ENCODE measurements at regions not wholly inside any gene's neighbourhood (a gene's known extent, or its start where the extent isn't known, plus 50 kb on each side); places are given as distances from the start of the nearest gene placed in this dataset.

GRCh38 chr5:35473589-35473988 lies 144.1 kb upstream of the SPEF2 start:
- Mint-ChIP-seq H3K36me3 (peaks cover 0 to 4% (median 0%) of the 10 kb centered on the region in 3 donors), H3K27ac (no peak overlapping the region), H3K27me3 (ENCODE audit: low read depth in 3 of 3) (peaks cover 0 to 11% (median 4%) of the 10 kb centered on the region in 3 donors), H3K4me1 (peaks cover 3 to 4% of the 10 kb centered on the region in 2 donors), H3K4me3 (no peak overlapping the region), H3K9me3 (peaks cover 0 to 4% (median 0%) of the 10 kb centered on the region in 6 donors)
- no peak for DNase-seq

- Mint-ChIP-seq H3K4me1 (no peaks in the 10 kb centered on the region), H3K36me3 (peaks cover 0 to 4% (median 0%) of the 10 kb centered on the region in 3 donors), H3K27me3 (ENCODE audit: low read depth in 3 of 3) (peaks cover 1 to 11% (median 7%) of the 10 kb centered on the region in 3 donors), H3K9me3 (peaks cover 0 to 4% (median 0%) of the 10 kb centered on the region in 6 donors), H3K27ac (no peak overlapping the region), H3K4me3 (no peak overlapping the region)
- DNase-seq: no peak
These were observed 146.8 kb upstream of the SPEF2 start for GRCh38 chr5:35470866-35471265.

- H3K4me1 Mint-ChIP-seq: no peaks in the 10 kb centered on the region
- H3K36me3 Mint-ChIP-seq: peaks cover 0 to 4% (median 0%) of the 10 kb centered on the region in 3 donors
- no peaks in the 10 kb centered on the region for H3K9me3 Mint-ChIP-seq
- no peak for DNase-seq
- H3K27ac Mint-ChIP-seq: no peak overlapping the region
- no peak overlapping the region for H3K4me3 Mint-ChIP-seq
- peaks cover 1 to 7% (median 5%) of the 10 kb centered on the region in 3 donors for H3K27me3 Mint-ChIP-seq (ENCODE audit: low read depth in 3 of 3)
These were observed 148.9 kb upstream of the SPEF2 start for GRCh38 chr5:35468811-35469210.

GRCh38 chr5:35466746-35467145 lies 150.9 kb upstream of the SPEF2 start:
- no peaks in the 10 kb centered on the region for H3K4me1 Mint-ChIP-seq
- H3K9me3 Mint-ChIP-seq: no peaks in the 10 kb centered on the region
- H3K27me3 Mint-ChIP-seq (ENCODE audit: low read depth in 3 of 3): peaks cover 1 to 5% (median 3%) of the 10 kb centered on the region in 3 donors
- DNase-seq: no peak
- no peak overlapping the region for H3K27ac Mint-ChIP-seq
- H3K36me3 Mint-ChIP-seq: no peaks in the 10 kb centered on the region
- no peak overlapping the region for H3K4me3 Mint-ChIP-seq

GRCh38 chr5:35464757-35465156 lies 152.9 kb upstream of the SPEF2 start:
- Mint-ChIP-seq H3K4me1 (no peaks in the 10 kb centered on the region), H3K27ac (no peak overlapping the region), H3K36me3 (no peaks in the 10 kb centered on the region), H3K9me3 (no peaks in the 10 kb centered on the region), H3K4me3 (no peak overlapping the region), H3K27me3 (ENCODE audit: low read depth in 3 of 3) (peaks cover 1 to 4% (median 3%) of the 10 kb centered on the region in 3 donors)
- DNase-seq: no peak

- Mint-ChIP-seq H3K27ac (no peak overlapping the region), H3K4me1 (no peaks in the 10 kb centered on the region), H3K36me3 (no peaks in the 10 kb centered on the region), H3K9me3 (peaks cover 0 to 8% (median under 1%) of the 10 kb centered on the region in 6 donors), H3K4me3 (no peak overlapping the region), H3K27me3 (ENCODE audit: low read depth in 3 of 3) (peaks cover 0 to 2% (median 1%) of the 10 kb centered on the region in 3 donors)
- no peak for DNase-seq
These were observed 156.1 kb upstream of the SPEF2 start for GRCh38 chr5:35461530-35461929.

GRCh38 chr5:35458824-35459207 lies 158.8 kb upstream of the SPEF2 start:
- H3K27me3 Mint-ChIP-seq (ENCODE audit: low read depth in 3 of 3): peaks cover 0 to 3% (median 0%) of the 10 kb centered on the region in 3 donors
- H3K4me1 Mint-ChIP-seq: no peaks in the 10 kb centered on the region
- H3K27ac Mint-ChIP-seq: no peak overlapping the region
- H3K4me3 Mint-ChIP-seq: no peak overlapping the region
- H3K9me3 Mint-ChIP-seq: peaks cover 0 to 16% (median 2%) of the 10 kb centered on the region in 6 donors
- H3K36me3 Mint-ChIP-seq: no peaks in the 10 kb centered on the region
- DNase-seq: no peak

GRCh38 chr5:35457912-35458823 lies 159.5 kb upstream of the SPEF2 start:
- Mint-ChIP-seq H3K27me3 (ENCODE audit: low read depth in 3 of 3) (peaks cover 0 to 3% (median 0%) of the 10 kb centered on the region in 3 donors), H3K9me3 (peaks cover 0 to 16% (median 2%) of the 10 kb centered on the region in 6 donors), H3K27ac (no peak overlapping the region), H3K36me3 (no peaks in the 10 kb centered on the region), H3K4me3 (no peak overlapping the region), H3K4me1 (no peaks in the 10 kb centered on the region)
- no peak for DNase-seq

- H3K27ac Mint-ChIP-seq: no peak overlapping the region
- DNase-seq: no peak
- H3K4me3 Mint-ChIP-seq: no peak overlapping the region
- H3K9me3 Mint-ChIP-seq: peaks cover 0 to 16% (median 2%) of the 10 kb centered on the region in 6 donors
- peaks cover 0 to 3% (median 0%) of the 10 kb centered on the region in 3 donors for H3K27me3 Mint-ChIP-seq (ENCODE audit: low read depth in 3 of 3)
- no peaks in the 10 kb centered on the region for H3K36me3 Mint-ChIP-seq
- H3K4me1 Mint-ChIP-seq: no peaks in the 10 kb centered on the region
These were observed 161.2 kb upstream of the SPEF2 start for GRCh38 chr5:35456506-35456905.

GRCh38 chr5:35454011-35454525 lies 163.6 kb upstream of the SPEF2 start:
- H3K4me3 Mint-ChIP-seq: no peak overlapping the region
- H3K27me3 Mint-ChIP-seq (ENCODE audit: low read depth in 3 of 3): peaks cover 0 to 5% (median 3%) of the 10 kb centered on the region in 3 donors
- peaks cover 0 to 23% (median 4%) of the 10 kb centered on the region in 6 donors for H3K9me3 Mint-ChIP-seq
- DNase-seq: no peak
- H3K27ac Mint-ChIP-seq: no peak overlapping the region
- H3K4me1 Mint-ChIP-seq: no peaks in the 10 kb centered on the region
- H3K36me3 Mint-ChIP-seq: no peaks in the 10 kb centered on the region

GRCh38 chr5:35443803-35444595 lies 173.7 kb upstream of the SPEF2 start:
- Mint-ChIP-seq H3K4me3 (no peak overlapping the region), H3K27me3 (ENCODE audit: low read depth in 3 of 3) (peaks cover 0 to 6% (median 1%) of the 10 kb centered on the region in 3 donors), H3K9me3 (peaks cover 2 to 7% (median 4%) of the 10 kb centered on the region in 6 donors), H3K4me1 (no peaks in the 10 kb centered on the region), H3K36me3 (no peaks in the 10 kb centered on the region), H3K27ac (no peak overlapping the region)
- no peak for DNase-seq

- DNase-seq: no peak
- Mint-ChIP-seq H3K9me3 (peaks cover 1 to 10% (median 4%) of the 10 kb centered on the region in 6 donors), H3K27me3 (ENCODE audit: low read depth in 3 of 3) (peaks cover 0 to 12% (median 1%) of the 10 kb centered on the region in 3 donors), H3K36me3 (no peaks in the 10 kb centered on the region), H3K4me1 (no peaks in the 10 kb centered on the region), H3K27ac (no peak overlapping the region), H3K4me3 (no peak overlapping the region)
These were observed 174.6 kb upstream of the SPEF2 start for GRCh38 chr5:35442885-35443639.

GRCh38 chr5:35440409-35440808 lies 177.3 kb upstream of the SPEF2 start:
- no peak for DNase-seq
- Mint-ChIP-seq H3K27me3 (ENCODE audit: low read depth in 3 of 3) (peaks cover 0 to 12% (median 1%) of the 10 kb centered on the region in 3 donors), H3K4me3 (no peak overlapping the region), H3K36me3 (no peaks in the 10 kb centered on the region), H3K9me3 (peaks cover 1 to 10% (median 4%) of the 10 kb centered on the region in 6 donors), H3K27ac (no peak overlapping the region), H3K4me1 (no peaks in the 10 kb centered on the region)

Data from immature natural killer cell (primary cell).